Gastroesophageal sphincter (tissue), 3 donors: ENCODE measurements at regions not wholly inside any gene's neighbourhood (a gene's known extent, or its start where the extent isn't known, plus 50 kb on each side); places are given as distances from the start of the nearest gene placed in this dataset.

Source experiments
- CTCF ChIP-seq, 4 experiments: fragments of 200-600 bp in 2 of 4; fragments of 450-650 bp in 2 of 4; sonication (generic) in 1 of 4; IDR thresholded peaks; one replicate each; pipeline ENCODE4 v1.5.1; 2017 to 2019; ENCODE audit warnings: antibody characterized with exemption in 4 of 4, mild to moderate bottlenecking in 2 of 4, moderate library complexity in 2 of 4
- POLR2A ChIP-seq, 2 donors: fragments of 450-650 bp; IDR thresholded peaks; one replicate each; pipeline ENCODE4 v1.6.1; 2017; ENCODE audit warnings: antibody characterized with exemption in 2 of 2, mild to moderate bottlenecking in 2 of 2, moderate library complexity in 1 of 2
- POLR2AphosphoS5 ChIP-seq: sonication (generic); formaldehyde crosslinking; IDR thresholded peaks from one replicate; pipeline ENCODE4 v1.6.1; 2017; ENCODE audit warnings: antibody characterized with exemption

DNA sequence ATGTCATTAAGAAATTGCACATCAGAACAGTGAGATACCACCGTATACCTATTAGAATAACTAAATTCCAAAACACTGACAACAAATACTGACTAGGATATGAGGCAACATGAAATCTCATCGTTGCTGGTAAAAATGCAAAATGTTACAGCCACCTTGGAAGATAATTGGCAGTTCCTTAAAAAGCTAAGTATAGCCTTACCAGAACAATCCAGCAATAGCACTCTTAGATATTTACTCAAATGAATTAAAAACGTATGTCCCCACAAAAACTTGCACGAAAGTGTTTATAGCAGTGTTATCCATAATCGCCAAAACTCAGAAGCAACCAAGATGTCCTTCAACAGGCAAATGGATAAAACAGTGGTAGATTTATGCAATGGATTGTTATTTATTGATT lies 241.7 kb downstream of the EPHA4 start:
- no peak for TF ChIP-seq CTCF (IDR thresholded peaks at IDR 0.05)
- TF ChIP-seq POLR2A (IDR thresholded peaks at IDR 0.05), result no peak
- no peak for TF ChIP-seq POLR2AphosphoS5
